ENCODE measurements at regions not wholly inside any gene's neighbourhood (a gene's known extent, or its start where the extent isn't known, plus 50 kb on each side); places are given as distances from the start of the nearest gene placed in this dataset.

GRCh38 chr6:165861226-165861625 lies 198.2 kb upstream of the PDE10A start:
- DNase-seq (no peak), ATAC-seq (no peak)
- Histone ChIP-seq H3K4me1 (peaks cover 0 to 10% (median 0%) of the 10 kb centered on the region in 4 donors), H3K27me3 (no peaks in the 10 kb centered on the region), H3K4me3 (no peak overlapping the region), H3K36me3 (no peaks in the 10 kb centered on the region), H3K9me3 (no peaks in the 10 kb centered on the region), H3K27ac (no peak overlapping the region)
- TF ChIP-seq POLR2A (IDR thresholded peaks at IDR 0.05) (no peak), CTCF (IDR thresholded peaks at IDR 0.05) (no peak)
- whole genome bisulfite sequencing (ENCODE audit: insufficient coverage, low coverage, low lambda C conversion rate, missing lambda C conversion rate) = 31% methylated on average over 4 of the region's 6 CpGs
- intact Hi-C loops (cut with DNase I) = no loop called here

DNA sequence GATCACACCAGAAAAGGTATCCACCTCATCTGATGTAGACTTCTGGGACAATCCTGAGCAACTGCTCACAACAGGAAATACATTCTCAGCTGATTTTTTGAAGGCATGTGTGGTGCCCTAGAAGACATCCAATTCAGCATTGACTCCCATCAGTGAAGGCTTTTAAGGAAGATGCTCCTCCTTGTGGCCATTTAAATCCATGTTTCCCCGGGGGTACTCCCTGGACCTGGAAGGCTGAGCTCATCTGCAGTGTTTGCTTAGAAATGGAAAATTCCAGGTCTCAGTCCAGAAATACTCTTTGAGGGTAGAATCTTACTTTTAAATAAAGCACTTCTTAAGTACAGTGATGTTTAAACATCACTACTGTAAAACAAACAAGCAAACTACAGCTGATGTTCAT lies 195.5 kb upstream of the PDE10A start:
- Histone ChIP-seq H3K36me3 (no peaks in the 10 kb centered on the region), H3K27me3 (peaks cover 0 to 6% of the 10 kb centered on the region in 2 donors), H3K4me3 (no peak overlapping the region), H3K9me3 (no peaks in the 10 kb centered on the region), H3K4me1 (peaks cover 0 to 3% (median 0%) of the 10 kb centered on the region in 4 donors), H3K27ac (no peak overlapping the region)
- DNase-seq = no peak
- intact Hi-C loops (cut with DNase I) = loop anchor here in 1 of 2 donors (10.0 kb wide), 1 partner anchor 404 kb away; no protein-coding TSS in a partner anchor
- no peak for TF ChIP-seq POLR2A (IDR thresholded peaks at IDR 0.05)
- TF ChIP-seq CTCF (IDR thresholded peaks at IDR 0.05) = peak in 1 of 4 donors; percentile 6
- 18% methylated on average over 1 of the region's 1 CpG for WGBS (ENCODE audit: insufficient coverage, low coverage, low lambda C conversion rate, missing lambda C conversion rate)
- no peak for ATAC-seq

GRCh38 chr6:165855856-165856255 lies 192.8 kb upstream of the PDE10A start:
- TF ChIP-seq POLR2A (IDR thresholded peaks at IDR 0.05) (no peak), CTCF (IDR thresholded peaks at IDR 0.05) (no peak)
- H3K27ac ChIP-seq = no peak overlapping the region
- DNase-seq = no peak
- no peaks in the 10 kb centered on the region for H3K36me3 ChIP-seq
- H3K9me3 ChIP-seq = no peaks in the 10 kb centered on the region
- H3K4me3 ChIP-seq = no peak overlapping the region
- H3K4me1 ChIP-seq = no peaks in the 10 kb centered on the region
- peaks cover 0 to 10% of the 10 kb centered on the region in 2 donors for H3K27me3 ChIP-seq
- ATAC-seq = no peak
- WGBS (ENCODE audit: insufficient coverage, low coverage, low lambda C conversion rate, missing lambda C conversion rate) = 84% methylated on average over 5 of the region's 5 CpGs
- intact Hi-C loops (cut with DNase I) = loop anchor here in 1 of 2 donors (10.0 kb wide), 1 partner anchor 401 kb away; no protein-coding TSS in a partner anchor

- H3K9me3 ChIP-seq = no peaks in the 10 kb centered on the region
- no peaks in the 10 kb centered on the region for H3K36me3 ChIP-seq
- H3K4me3 ChIP-seq = no peak overlapping the region
- 30% methylated on average over 5 of the region's 31 CpGs for WGBS (ENCODE audit: insufficient coverage, low coverage, low lambda C conversion rate, missing lambda C conversion rate)
- intact Hi-C loops (cut with DNase I) = loop anchor here in 1 of 2 donors (10.0 kb wide), 1 partner anchor 400 kb away; no protein-coding TSS in a partner anchor
- TF ChIP-seq POLR2A (IDR thresholded peaks at IDR 0.05) (no peak), CTCF (IDR thresholded peaks at IDR 0.05) (no peak)
- peaks cover 0 to 10% of the 10 kb centered on the region in 2 donors for H3K27me3 ChIP-seq
- ATAC-seq = no peak
- no peaks in the 10 kb centered on the region for H3K4me1 ChIP-seq
- no peak for DNase-seq
- H3K27ac ChIP-seq = no peak overlapping the region
Observed at GRCh38 chr6:165854863-165855593, 192.0 kb upstream of the PDE10A start.

Data from right lobe of liver (tissue), 6 donors.